Fibroblast of pulmonary artery (primary cell): ENCODE measurements at regions not wholly inside any gene's neighbourhood (a gene's known extent, or its start where the extent isn't known, plus 50 kb on each side); places are given as distances from the start of the nearest gene placed in this dataset.

ENCODE experiments used
- DNase-seq: peaks from one replicate; pipeline ENCODE4 v3.0.0-alpha.2; 2010; ENCODE audit warnings: low read depth
- H3K4me3 ChIP-seq: replicated peaks from 2 replicates; pipeline ENCODE4 v1.5.1; 2011; ENCODE audit warnings: low read depth, mild to moderate bottlenecking, control low read depth, low read length, moderate library complexity
- CTCF ChIP-seq: IDR thresholded peaks from 2 replicates; pipeline ENCODE4 v1.5.1; 2011; ENCODE audit warnings: mild to moderate bottlenecking, control low read depth, low read length, inconsistent platforms; ENCODE audit errors: missing control alignments

DNA sequence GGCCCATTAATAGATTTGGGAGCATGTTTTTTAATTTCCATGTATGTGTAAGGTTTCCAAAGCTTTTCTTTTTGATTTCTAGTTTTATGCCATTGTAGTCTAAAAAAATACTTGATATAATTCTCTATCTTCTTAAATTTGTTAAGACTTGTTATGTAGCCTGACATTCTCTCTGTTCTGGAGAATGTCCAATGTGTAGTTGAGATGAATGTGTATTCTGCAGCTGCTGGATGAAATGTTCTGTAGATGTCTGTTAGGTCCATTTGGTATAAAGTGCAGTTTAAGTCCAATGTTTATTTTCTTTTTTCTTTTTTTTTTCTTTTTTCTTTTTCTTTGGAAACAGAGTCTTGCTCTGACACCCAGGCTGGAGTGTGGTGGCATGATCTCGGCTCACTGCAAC lies 378.5 kb upstream of the MAD2L1 start:
- no peak for DNase-seq
- no peak overlapping the region for H3K4me3 ChIP-seq
- no peak for TF ChIP-seq CTCF

GRCh38 chr4:120443116-120443515 lies 376.5 kb upstream of the MAD2L1 start:
- no peak for TF ChIP-seq CTCF
- DNase-seq = peak; percentile 19
- H3K4me3 ChIP-seq = no peak overlapping the region

DNA sequence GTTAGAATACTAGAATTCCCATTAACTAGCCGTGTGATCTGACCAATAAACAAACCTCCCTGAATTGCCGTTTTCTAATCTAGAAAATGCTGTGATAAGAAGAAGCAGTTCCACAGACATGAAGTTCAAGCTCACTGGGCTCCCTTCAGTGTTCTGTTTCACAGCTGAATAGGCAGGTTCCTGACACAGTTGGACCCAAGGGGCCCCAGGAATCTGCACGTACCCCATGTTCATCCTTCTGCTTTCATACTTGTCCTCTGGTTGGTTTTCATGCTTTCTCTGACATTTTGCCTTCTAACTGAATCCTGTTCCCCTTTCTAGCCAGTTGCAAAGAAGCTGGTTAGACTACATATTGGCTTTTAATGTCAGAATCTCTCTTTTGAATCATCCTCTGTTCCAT lies 374.1 kb upstream of the MAD2L1 start:
- DNase-seq = no peak
- no peak overlapping the region for H3K4me3 ChIP-seq
- TF ChIP-seq CTCF = no peak

GRCh38 chr4:120435179-120435578 lies 368.5 kb upstream of the MAD2L1 start:
- no peak for DNase-seq

DNA sequence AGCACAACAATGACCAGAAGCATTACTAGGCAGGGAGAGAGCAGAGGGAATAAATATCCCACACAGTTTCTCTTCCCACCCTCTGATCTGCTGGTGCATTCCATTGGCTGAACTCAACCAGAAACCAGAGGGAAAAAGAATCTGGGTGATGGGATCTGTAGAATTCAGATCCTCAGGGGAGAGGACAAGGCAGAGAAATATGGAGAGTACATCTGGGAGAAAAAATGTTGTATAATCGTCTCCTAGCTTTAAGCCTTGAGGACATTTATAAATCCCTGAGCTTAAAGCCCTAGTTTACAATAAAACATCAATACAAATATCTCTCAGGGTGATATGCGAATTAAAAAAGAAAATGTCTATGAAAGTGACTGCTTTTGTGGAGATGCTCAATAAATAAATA lies 368.1 kb upstream of the MAD2L1 start:
- H3K4me3 ChIP-seq = no peak overlapping the region
- DNase-seq = no peak
- no peak for TF ChIP-seq CTCF

More at GRCh38 chr4:120435179-120435578, 368.5 kb upstream of the MAD2L1 start:
- no peak overlapping the region for H3K4me3 ChIP-seq
- TF ChIP-seq CTCF = no peak

GRCh38 chr4:120432301-120432860 lies 365.7 kb upstream of the MAD2L1 start:
- H3K4me3 ChIP-seq = no peak overlapping the region
- DNase-seq = no peak
- TF ChIP-seq CTCF = no peak

DNA sequence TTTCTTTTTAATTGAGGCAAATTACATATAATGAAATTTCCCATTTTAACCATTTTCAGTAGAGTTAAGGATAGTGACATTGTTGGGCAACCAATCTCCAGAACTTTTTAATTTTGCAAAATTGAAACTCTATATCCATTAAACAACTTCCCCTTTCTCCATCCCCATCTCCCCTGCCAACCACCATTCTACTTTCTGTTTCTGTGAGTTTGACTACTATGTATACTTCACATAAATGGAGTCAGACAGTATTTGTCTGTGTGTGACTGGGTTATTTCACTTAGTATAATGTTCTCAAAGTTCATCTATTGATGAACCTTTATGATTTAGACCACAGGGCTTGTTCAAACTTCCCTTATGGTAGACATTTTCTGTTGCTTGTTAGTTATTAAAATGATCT lies 364.5 kb upstream of the MAD2L1 start:
- no peak overlapping the region for H3K4me3 ChIP-seq
- no peak for TF ChIP-seq CTCF
- no peak for DNase-seq
